K562 (cell line): ENCODE measurements at regions not wholly inside any gene's neighbourhood (a gene's known extent, or its start where the extent isn't known, plus 50 kb on each side); places are given as distances from the start of the nearest gene placed in this dataset.

Source experiments
- CEBPB ChIP-seq: fragments of 450-650 bp; IDR thresholded peaks from 2 replicates; pipeline ENCODE4 v1.6.1; 2016; ENCODE audit warnings: missing genetic modification characterization, missing compliant biosample characterization
- CEBPG ChIP-seq, 3 experiments: fragments of 200-800 bp in 1 of 3; sonication (Bioruptor generic) in 1 of 3; sonication (generic) in 1 of 3; formaldehyde crosslinking in 1 of 3; IDR thresholded peaks in 2 of 3; conservative IDR thresholded peaks in 1 of 3; 2 replicates each; pipeline versions ENCODE4 v1.6.1 to v1.8.0; 2016 to 2022; ENCODE audit warnings: missing compliant biosample characterization in 2 of 3, missing genetic modification characterization in 2 of 3, mild to moderate bottlenecking in 1 of 3, missing genetic modification reagents in 1 of 3
- JUND ChIP-seq, 2 experiments: IDR thresholded peaks; 2 replicates in 1 of 2; 3 replicates in 1 of 2; pipeline ENCODE4 v1.6.1; 2011; ENCODE audit warnings: borderline replicate concordance in 2 of 2, low read depth in 2 of 2, low read length in 2 of 2, improper control_type of control experiment in 1 of 2, missing biosample characterization in 1 of 2, missing genetic modification characterization in 1 of 2, missing genetic modification reagents in 1 of 2
- KLF1 ChIP-seq: fragments of 450-650 bp; IDR thresholded peaks from 2 replicates; pipeline ENCODE4 v1.6.1; 2016; ENCODE audit warnings: missing genetic modification characterization, missing compliant biosample characterization
- LCOR ChIP-seq: sonication (generic); formaldehyde crosslinking; IDR thresholded peaks from 2 replicates; pipeline ENCODE4 v1.8.0; 2022; ENCODE audit warnings: mild to moderate bottlenecking, missing genetic modification reagents
- POLR2AphosphoS2 ChIP-seq: IDR thresholded peaks from 2 replicates; pipeline ENCODE4 v1.6.1; 2012; ENCODE audit warnings: low read length, improper control_type of control experiment
- RAD21 ChIP-seq, 2 experiments: fragments of 250-450 bp in 1 of 2; fragments of 450-650 bp in 1 of 2; sonication (Bioruptor Pico) in 1 of 2; formaldehyde crosslinking in 1 of 2; IDR thresholded peaks in 1 of 2; conservative IDR thresholded peaks in 1 of 2; 2 replicates each; pipeline versions ENCODE4 v1.4.0 to v1.8.0; 2020 to 2022; ENCODE audit warnings: mild to moderate bottlenecking in 2 of 2, moderate library complexity in 1 of 2
- SMC3 ChIP-seq: conservative IDR thresholded peaks from 2 replicates; pipeline ENCODE4 v1.6.1; 2011; ENCODE audit warnings: low read depth, low read length, improper control_type of control experiment; ENCODE audit not compliant: insufficient read depth
- SRSF7 ChIP-seq: fragments of 200-400 bp; formaldehyde crosslinking; optimal IDR thresholded peaks from 2 replicates; pipeline ENCODE3; 2017; ENCODE audit warnings: mild to moderate bottlenecking, low read depth, low read length
- TF ChIP-seq, protein P1 (sequence below): fragments of 450-650 bp; formaldehyde crosslinking; IDR thresholded peaks from 2 replicates; pipeline ENCODE4 v1.4.0; 2022; ENCODE audit warnings: mild to moderate bottlenecking, moderate library complexity
- TF ChIP-seq, protein P2 (sequence below): fragments of 450-650 bp; formaldehyde crosslinking; IDR thresholded peaks from 2 replicates; pipeline ENCODE4 v1.4.0; 2020; ENCODE audit warnings: mild to moderate bottlenecking, moderate library complexity
- TF ChIP-seq, protein P3 (sequence below): fragments of 450-650 bp; IDR thresholded peaks from 2 replicates; pipeline ENCODE4 v1.6.1; 2016; ENCODE audit warnings: mild to moderate bottlenecking, moderate library complexity

DNA sequence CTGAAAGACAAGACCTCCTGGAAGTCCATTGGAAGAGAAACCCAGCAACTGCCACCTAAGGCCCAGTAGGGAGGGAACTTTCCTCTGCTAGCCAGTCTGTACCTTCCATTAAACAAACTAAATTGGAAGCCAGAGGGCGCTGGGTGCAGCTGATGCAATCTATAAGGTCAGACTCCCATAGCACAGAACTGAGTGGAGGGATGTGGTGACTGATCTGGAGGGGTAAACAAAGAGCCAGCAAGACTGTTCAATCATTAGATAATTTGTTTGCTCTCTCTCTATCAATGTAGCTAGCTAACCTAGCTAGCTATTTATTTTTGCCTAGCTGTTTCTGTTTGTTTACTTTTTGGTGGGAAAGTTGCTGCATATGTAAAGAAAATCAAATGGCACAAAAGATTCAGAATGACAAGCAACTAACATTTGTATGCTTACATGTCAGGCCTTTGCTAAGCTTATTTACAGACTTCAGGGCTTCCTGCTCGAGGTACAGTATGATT lies 291.8 kb upstream of the DAB2 start (continued):
- TF ChIP-seq CEBPG (CRISPR knock-in tag; IDR thresholded peaks at IDR 0.05) = no peak
- TF ChIP-seq CEBPG (tag; conservative IDR thresholded peaks at IDR 0.05 in 1 of 2, IDR thresholded peaks at IDR 0.05 in 1 of 2) = peak; percentile 76 to 78
- peak; percentile 36; the same call in 1 of the 2 replicates for TF ChIP-seq SMC3
- TF ChIP-seq RAD21 (CRISPR knock-in tag; conservative IDR thresholded peaks at IDR 0.05 in 1 of 2, IDR thresholded peaks at IDR 0.05 in 1 of 2) = peak; percentile 46 to 68
- TF ChIP-seq POLR2AphosphoS2 = no peak
- TF ChIP-seq, protein P1, sequence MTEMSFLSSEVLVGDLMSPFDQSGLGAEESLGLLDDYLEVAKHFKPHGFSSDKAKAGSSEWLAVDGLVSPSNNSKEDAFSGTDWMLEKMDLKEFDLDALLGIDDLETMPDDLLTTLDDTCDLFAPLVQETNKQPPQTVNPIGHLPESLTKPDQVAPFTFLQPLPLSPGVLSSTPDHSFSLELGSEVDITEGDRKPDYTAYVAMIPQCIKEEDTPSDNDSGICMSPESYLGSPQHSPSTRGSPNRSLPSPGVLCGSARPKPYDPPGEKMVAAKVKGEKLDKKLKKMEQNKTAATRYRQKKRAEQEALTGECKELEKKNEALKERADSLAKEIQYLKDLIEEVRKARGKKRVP (CRISPR knock-in tag) = peak; percentile 86
- TF ChIP-seq CEBPB (tag) = 0 out of 2 replicates have a peak, but pooled peaks have one; percentile 22
- TF ChIP-seq KLF1 (tag) = no peak
- TF ChIP-seq, protein P2, sequence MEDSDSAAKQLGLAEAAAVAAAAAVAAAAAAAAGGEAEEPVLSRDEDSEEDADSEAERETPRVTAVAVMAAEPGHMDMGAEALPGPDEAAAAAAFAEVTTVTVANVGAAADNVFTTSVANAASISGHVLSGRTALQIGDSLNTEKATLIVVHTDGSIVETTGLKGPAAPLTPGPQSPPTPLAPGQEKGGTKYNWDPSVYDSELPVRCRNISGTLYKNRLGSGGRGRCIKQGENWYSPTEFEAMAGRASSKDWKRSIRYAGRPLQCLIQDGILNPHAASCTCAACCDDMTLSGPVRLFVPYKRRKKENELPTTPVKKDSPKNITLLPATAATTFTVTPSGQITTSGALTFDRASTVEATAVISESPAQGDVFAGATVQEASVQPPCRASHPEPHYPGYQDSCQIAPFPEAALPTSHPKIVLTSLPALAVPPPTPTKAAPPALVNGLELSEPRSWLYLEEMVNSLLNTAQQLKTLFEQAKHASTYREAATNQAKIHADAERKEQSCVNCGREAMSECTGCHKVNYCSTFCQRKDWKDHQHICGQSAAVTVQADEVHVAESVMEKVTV (CRISPR knock-in tag) = peak; percentile 43; the same call in 1 of the 2 replicates
- peak; percentile 60; the same call in 1 of the 2 replicates for TF ChIP-seq JUND (IDR thresholded peaks at IDR 0.05; ENCODE audit: borderline replicate concordance, low read depth, low read length)
- TF ChIP-seq JUND (tag; IDR thresholded peaks at IDR 0.05; ENCODE audit: borderline replicate concordance, low read depth, low read length) = no peak; the same call in 2 of the 3 replicates
- TF ChIP-seq SRSF7 = no peak
- TF ChIP-seq, protein P3, sequence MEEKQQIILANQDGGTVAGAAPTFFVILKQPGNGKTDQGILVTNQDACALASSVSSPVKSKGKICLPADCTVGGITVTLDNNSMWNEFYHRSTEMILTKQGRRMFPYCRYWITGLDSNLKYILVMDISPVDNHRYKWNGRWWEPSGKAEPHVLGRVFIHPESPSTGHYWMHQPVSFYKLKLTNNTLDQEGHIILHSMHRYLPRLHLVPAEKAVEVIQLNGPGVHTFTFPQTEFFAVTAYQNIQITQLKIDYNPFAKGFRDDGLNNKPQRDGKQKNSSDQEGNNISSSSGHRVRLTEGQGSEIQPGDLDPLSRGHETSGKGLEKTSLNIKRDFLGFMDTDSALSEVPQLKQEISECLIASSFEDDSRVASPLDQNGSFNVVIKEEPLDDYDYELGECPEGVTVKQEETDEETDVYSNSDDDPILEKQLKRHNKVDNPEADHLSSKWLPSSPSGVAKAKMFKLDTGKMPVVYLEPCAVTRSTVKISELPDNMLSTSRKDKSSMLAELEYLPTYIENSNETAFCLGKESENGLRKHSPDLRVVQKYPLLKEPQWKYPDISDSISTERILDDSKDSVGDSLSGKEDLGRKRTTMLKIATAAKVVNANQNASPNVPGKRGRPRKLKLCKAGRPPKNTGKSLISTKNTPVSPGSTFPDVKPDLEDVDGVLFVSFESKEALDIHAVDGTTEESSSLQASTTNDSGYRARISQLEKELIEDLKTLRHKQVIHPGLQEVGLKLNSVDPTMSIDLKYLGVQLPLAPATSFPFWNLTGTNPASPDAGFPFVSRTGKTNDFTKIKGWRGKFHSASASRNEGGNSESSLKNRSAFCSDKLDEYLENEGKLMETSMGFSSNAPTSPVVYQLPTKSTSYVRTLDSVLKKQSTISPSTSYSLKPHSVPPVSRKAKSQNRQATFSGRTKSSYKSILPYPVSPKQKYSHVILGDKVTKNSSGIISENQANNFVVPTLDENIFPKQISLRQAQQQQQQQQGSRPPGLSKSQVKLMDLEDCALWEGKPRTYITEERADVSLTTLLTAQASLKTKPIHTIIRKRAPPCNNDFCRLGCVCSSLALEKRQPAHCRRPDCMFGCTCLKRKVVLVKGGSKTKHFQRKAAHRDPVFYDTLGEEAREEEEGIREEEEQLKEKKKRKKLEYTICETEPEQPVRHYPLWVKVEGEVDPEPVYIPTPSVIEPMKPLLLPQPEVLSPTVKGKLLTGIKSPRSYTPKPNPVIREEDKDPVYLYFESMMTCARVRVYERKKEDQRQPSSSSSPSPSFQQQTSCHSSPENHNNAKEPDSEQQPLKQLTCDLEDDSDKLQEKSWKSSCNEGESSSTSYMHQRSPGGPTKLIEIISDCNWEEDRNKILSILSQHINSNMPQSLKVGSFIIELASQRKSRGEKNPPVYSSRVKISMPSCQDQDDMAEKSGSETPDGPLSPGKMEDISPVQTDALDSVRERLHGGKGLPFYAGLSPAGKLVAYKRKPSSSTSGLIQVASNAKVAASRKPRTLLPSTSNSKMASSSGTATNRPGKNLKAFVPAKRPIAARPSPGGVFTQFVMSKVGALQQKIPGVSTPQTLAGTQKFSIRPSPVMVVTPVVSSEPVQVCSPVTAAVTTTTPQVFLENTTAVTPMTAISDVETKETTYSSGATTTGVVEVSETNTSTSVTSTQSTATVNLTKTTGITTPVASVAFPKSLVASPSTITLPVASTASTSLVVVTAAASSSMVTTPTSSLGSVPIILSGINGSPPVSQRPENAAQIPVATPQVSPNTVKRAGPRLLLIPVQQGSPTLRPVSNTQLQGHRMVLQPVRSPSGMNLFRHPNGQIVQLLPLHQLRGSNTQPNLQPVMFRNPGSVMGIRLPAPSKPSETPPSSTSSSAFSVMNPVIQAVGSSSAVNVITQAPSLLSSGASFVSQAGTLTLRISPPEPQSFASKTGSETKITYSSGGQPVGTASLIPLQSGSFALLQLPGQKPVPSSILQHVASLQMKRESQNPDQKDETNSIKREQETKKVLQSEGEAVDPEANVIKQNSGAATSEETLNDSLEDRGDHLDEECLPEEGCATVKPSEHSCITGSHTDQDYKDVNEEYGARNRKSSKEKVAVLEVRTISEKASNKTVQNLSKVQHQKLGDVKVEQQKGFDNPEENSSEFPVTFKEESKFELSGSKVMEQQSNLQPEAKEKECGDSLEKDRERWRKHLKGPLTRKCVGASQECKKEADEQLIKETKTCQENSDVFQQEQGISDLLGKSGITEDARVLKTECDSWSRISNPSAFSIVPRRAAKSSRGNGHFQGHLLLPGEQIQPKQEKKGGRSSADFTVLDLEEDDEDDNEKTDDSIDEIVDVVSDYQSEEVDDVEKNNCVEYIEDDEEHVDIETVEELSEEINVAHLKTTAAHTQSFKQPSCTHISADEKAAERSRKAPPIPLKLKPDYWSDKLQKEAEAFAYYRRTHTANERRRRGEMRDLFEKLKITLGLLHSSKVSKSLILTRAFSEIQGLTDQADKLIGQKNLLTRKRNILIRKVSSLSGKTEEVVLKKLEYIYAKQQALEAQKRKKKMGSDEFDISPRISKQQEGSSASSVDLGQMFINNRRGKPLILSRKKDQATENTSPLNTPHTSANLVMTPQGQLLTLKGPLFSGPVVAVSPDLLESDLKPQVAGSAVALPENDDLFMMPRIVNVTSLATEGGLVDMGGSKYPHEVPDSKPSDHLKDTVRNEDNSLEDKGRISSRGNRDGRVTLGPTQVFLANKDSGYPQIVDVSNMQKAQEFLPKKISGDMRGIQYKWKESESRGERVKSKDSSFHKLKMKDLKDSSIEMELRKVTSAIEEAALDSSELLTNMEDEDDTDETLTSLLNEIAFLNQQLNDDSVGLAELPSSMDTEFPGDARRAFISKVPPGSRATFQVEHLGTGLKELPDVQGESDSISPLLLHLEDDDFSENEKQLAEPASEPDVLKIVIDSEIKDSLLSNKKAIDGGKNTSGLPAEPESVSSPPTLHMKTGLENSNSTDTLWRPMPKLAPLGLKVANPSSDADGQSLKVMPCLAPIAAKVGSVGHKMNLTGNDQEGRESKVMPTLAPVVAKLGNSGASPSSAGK = no peak
- no peak for TF ChIP-seq LCOR (CRISPR knock-in tag)
